MV-4-11 (cell line): ENCODE measurements at regions not wholly inside any gene's neighbourhood (a gene's known extent, or its start where the extent isn't known, plus 50 kb on each side); places are given as distances from the start of the nearest gene placed in this dataset.

Source experiments
- DNase-seq: peaks from one replicate; lab custom pipeline; 2025; lab: John Stamatoyannopoulos, UW

DNA sequence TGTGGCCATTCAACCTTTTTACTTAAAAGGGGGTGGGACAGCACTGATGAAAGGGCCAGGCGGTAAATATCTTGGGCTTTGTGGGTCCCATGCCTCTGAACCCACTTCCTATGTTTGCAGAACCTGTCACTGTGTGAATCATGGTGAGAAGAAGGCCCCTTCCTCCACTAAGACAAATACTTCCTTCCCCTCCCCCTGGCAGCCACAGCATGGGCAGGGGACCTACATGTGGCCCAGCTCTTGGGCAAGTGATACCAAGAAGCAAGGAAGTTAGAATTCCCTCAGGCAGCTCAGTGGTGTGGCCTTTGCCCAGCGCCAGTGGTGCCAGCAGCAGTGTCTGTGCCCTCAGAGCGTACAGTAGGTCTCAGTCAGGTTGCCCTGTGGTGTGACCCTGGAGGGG is 168.6 kb downstream of the TRIM33 start:
- DNase-seq, result peak; percentile 93

DNA sequence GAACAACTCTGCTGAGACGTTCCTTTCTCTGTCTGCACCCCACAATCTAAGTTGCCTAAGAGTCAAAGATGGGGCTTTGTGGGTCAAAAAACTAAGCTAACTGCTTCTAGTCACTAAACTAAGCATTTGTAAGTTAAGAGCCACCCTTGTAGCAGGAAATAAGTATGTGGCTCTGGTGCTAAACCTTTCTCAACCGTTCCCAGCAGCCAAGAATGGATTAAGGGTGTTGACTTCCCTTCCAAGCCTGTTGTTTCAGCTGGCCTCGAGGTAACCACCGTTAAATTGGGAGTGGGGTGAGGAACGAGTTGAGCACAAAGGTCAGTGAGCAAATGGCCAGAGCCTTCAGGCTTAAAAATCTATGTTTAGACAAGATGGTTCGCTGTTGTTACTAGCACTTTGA is 169.1 kb downstream of the TRIM33 start:
- DNase-seq, result peak; percentile 87

DNA sequence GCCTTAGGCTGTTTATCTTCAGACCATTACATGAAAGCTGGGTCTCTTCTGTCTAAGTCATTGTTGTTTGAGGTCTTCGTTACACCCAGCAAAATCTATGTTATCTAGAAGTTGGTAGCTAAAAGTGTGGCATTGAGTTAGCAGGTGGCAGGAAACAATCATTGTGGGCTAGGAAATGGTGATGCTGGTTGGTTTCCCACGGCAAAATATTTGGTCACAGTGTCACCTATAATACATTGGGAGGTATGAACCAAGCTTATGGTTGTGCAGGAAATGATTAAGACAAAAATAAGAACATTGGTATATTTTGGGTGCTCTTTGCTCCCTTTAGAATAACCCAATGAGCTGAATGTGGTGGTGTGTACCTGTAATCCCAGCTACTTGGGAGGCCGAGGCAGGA is 169.7 kb downstream of the TRIM33 start:
- no peak for DNase-seq

DNA sequence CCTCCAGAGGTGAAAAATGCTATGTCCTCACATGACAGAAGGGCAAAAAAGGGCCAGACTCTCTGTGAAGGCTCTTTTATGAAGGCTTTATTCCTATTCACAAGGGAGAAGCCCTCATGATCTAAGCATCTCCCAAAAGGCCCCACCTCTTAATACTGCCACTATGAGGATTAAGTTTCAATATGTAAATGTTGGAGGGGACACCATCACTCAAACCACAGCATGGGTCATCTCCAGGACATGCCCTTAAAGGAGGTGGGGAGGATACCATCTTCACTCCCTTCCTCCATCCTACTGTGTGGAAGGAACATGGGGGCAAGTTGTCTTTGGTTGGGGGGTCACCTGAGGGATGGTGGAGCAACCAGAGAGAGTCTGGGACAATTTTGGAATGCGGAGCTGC is 170.1 kb downstream of the TRIM33 start:
- no peak for DNase-seq

- DNase-seq, result peak; percentile 59
Observed at GRCh38 chr1:114339379-114339778, 171.6 kb downstream of the TRIM33 start.

GRCh38 chr1:114338191-114338890 is 172.7 kb downstream of the TRIM33 start:
- DNase-seq, result no peak

DNA sequence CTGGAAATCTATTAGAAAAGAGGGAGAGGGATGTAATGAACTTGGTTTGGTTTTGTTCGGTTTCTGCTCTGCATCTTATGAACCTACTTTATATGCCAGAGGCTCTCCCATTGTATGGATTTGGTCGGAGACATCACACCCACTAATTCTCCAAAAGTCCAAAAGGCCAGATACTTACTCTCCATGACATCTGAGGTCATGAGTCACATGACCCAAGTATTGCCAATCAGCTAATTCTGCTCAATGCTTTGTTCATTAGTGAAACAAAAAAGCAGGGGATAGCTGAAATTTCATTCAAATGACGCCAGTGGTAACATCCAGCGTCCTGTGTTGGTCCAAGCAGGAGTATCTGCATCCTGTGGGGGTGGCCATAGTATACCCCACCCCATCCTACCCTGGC is 173.6 kb downstream of the TRIM33 start:
- no peak for DNase-seq

GRCh38 chr1:114336360-114336759 is 174.6 kb downstream of the TRIM33 start:
- DNase-seq, result peak; percentile 97

GRCh38 chr1:114335273-114335672 is 175.7 kb downstream of the TRIM33 start:
- DNase-seq, result no peak

DNA sequence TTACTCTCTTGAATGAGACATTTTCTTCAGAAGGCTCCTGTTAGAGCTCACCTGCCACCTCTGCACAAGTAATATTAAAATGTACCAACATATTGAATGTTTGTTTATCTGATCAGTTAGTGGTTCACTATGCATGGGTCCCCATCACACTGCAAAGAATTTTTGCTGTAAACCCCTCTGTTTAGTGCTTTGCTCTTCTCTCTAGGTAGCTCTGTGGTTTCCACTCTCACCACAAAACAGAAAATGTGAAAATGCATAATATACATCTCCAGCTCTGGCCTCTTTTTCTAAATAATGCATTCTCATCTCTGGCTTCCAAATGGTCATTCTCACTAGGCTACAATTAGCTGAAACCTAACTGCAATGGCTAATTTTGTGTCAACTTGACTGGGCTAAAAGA is 176.7 kb downstream of the TRIM33 start:
- DNase-seq, result no peak

- no peak for DNase-seq
Observed at GRCh38 chr1:114333690-114334089, 177.3 kb downstream of the TRIM33 start.

- DNase-seq, result peak; percentile 76
Observed at GRCh38 chr1:114331936-114332335, 178.3 kb upstream of the SYT6 start.

- DNase-seq, result peak; percentile 67
Observed at GRCh38 chr1:114330451-114330983, 176.8 kb upstream of the SYT6 start.

DNA sequence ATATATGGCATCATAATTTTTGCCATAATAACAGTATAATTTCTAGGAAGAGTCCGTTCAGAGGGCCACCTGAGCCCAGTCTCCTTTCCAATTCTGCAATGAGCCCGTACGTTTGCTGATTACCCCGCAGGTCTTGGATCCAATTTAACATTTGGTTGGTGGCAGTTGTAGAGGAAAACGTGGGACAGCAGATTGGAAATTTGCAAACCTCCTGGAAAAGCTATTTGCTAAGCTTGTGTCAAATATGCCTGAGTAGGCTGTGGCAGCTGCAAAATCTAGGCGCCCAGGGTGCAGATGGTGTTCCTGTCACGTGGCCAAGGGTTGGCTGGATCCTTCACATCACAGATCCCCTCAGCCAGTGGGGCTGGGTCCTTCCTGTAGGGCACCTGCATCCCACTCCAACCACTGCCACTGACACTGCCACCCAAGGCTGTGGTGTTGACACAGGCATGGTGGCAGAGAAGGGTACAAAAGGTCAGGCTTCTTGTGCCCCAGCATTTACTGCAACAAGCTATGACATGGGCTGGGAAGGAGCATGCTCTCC is 174.8 kb upstream of the SYT6 start:
- DNase-seq, result no peak

- DNase-seq, result no peak
Observed at GRCh38 chr1:114324662-114324965, 170.9 kb upstream of the SYT6 start.

GRCh38 chr1:114323959-114324661 is 170.4 kb upstream of the SYT6 start:
- DNase-seq, result no peak

GRCh38 chr1:114322734-114323133 is 169.1 kb upstream of the SYT6 start:
- DNase-seq, result no peak

DNA sequence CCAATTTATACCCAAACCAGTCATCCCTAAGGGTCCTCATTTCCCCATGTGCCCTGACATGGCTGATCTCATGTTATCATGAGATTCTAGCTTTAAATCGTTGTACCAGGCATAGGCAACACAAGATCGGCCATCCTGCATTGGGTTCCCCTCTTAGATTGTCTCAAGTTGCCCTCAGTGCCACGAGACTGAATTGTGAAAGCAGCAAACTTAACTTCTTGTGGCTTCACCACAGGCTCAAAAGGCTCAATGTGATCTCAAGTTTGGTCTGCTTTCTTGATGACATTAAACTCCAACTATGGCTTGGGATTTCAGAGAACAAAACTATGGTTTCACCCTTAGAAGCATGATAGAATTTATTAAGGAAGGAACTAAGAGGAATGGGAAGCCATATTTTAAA is 168.5 kb upstream of the SYT6 start:
- DNase-seq, result peak; percentile 92

- DNase-seq, result no peak
Observed at GRCh38 chr1:114320586-114320985, 166.9 kb upstream of the SYT6 start.

- DNase-seq, result no peak
Observed at GRCh38 chr1:114319418-114319817, 165.7 kb upstream of the SYT6 start.

- no peak for DNase-seq
Observed at GRCh38 chr1:114318961-114319360, 165.3 kb upstream of the SYT6 start.

GRCh38 chr1:114316204-114316603 is 162.5 kb upstream of the SYT6 start:
- no peak for DNase-seq

GRCh38 chr1:114315631-114316030 is 162.0 kb upstream of the SYT6 start:
- no peak for DNase-seq
